SK-N-SH treated with all-trans-retinoic acid at 6 μM for 48 hours (cell line): ENCODE measurements at regions not wholly inside any gene's neighbourhood (a gene's known extent, or its start where the extent isn't known, plus 50 kb on each side); places are given as distances from the start of the nearest gene placed in this dataset.

Source experiments
- ATAC-seq: fragments of 200-7000 bp; cut with Tn5 transposase; 3 replicates; pipeline ENCODE4 v1.9.1; 2020; ENCODE audit warnings: mild to moderate bottlenecking, moderate library complexity
- ARNTL ChIP-seq: fragments of 450-650 bp; formaldehyde crosslinking; IDR thresholded peaks from 2 replicates; pipeline ENCODE4 v1.5.0; 2020; ENCODE audit warnings: low read depth, mild to moderate bottlenecking, moderate library complexity, borderline replicate concordance
- BACH2 ChIP-seq: fragments of 250-450 bp; sonication (Bioruptor Pico); IDR thresholded peaks from 2 replicates; pipeline ENCODE4 v1.9.0; 2021; ENCODE audit warnings: mild to moderate bottlenecking, borderline replicate concordance
- CREB5 ChIP-seq: fragments of 250-450 bp; sonication (Bioruptor Pico); IDR thresholded peaks from 2 replicates; pipeline ENCODE4 v1.5.1; 2020; ENCODE audit warnings: low read depth, mild to moderate bottlenecking, moderate library complexity
- CSDC2 ChIP-seq: fragments of 250-450 bp; sonication (Bioruptor Pico); IDR thresholded peaks from 2 replicates; pipeline ENCODE4 v1.5.0; 2020; ENCODE audit warnings: mild to moderate bottlenecking, moderate library complexity
- ESRRG ChIP-seq: fragments of 250-450 bp; sonication (Bioruptor Pico); IDR thresholded peaks from 2 replicates; pipeline ENCODE4 v1.6.1; 2021; ENCODE audit warnings: mild to moderate bottlenecking
- GLIS3 ChIP-seq: fragments of 250-450 bp; sonication (Bioruptor Pico); IDR thresholded peaks from 2 replicates; pipeline ENCODE4 v1.5.0; 2020; ENCODE audit warnings: mild to moderate bottlenecking, moderate library complexity
- ISL1 ChIP-seq: fragments of 250-450 bp; sonication (Bioruptor Pico); IDR thresholded peaks from 2 replicates; pipeline ENCODE4 v2.1.2; 2022; ENCODE audit warnings: mild to moderate bottlenecking, moderate library complexity
- OSR1 ChIP-seq: fragments of 250-450 bp; sonication (Bioruptor Pico); IDR thresholded peaks from 2 replicates; pipeline ENCODE4 v1.8.0; 2022; ENCODE audit warnings: moderate library complexity, mild to moderate bottlenecking, inconsistent platforms
- PATZ1 ChIP-seq: fragments of 250-450 bp; sonication (Bioruptor Pico); IDR thresholded peaks from 2 replicates; pipeline ENCODE4 v1.8.0; 2020; ENCODE audit warnings: mild to moderate bottlenecking, moderate library complexity, borderline replicate concordance
- POU6F1 ChIP-seq: fragments of 250-450 bp; sonication (Bioruptor Pico); IDR thresholded peaks from 2 replicates; pipeline ENCODE4 v1.8.0; 2021; ENCODE audit warnings: low read depth, mild to moderate bottlenecking, moderate library complexity, borderline replicate concordance
- PPARA ChIP-seq: fragments of 250-450 bp; sonication (Bioruptor Pico); IDR thresholded peaks from 2 replicates; pipeline ENCODE4 v1.5.0; 2020; ENCODE audit warnings: mild to moderate bottlenecking, borderline replicate concordance
- RARB ChIP-seq: fragments of 250-450 bp; sonication (Bioruptor Pico); IDR thresholded peaks from 2 replicates; pipeline ENCODE4 v1.8.0; 2021; ENCODE audit warnings: mild to moderate bottlenecking, moderate library complexity
- SNAI2 ChIP-seq: fragments of 250-450 bp; sonication (Bioruptor Pico); IDR thresholded peaks from 2 replicates; pipeline ENCODE4 v1.5.0; 2020; ENCODE audit warnings: mild to moderate bottlenecking, moderate library complexity
- TCF4 ChIP-seq: fragments of 250-450 bp; sonication (Bioruptor Pico); IDR thresholded peaks from 2 replicates; pipeline ENCODE4 v1.8.0; 2021; ENCODE audit warnings: mild to moderate bottlenecking, moderate library complexity, borderline replicate concordance
- TOX ChIP-seq: fragments of 250-450 bp; sonication (Bioruptor Pico); IDR thresholded peaks from 2 replicates; pipeline ENCODE4 v1.8.0; 2021; ENCODE audit warnings: mild to moderate bottlenecking, moderate library complexity, borderline replicate concordance
- TSHZ2 ChIP-seq: fragments of 250-450 bp; sonication (Bioruptor Pico); IDR thresholded peaks from 2 replicates; pipeline ENCODE4 v1.5.0; 2020; ENCODE audit warnings: mild to moderate bottlenecking, moderate library complexity
- ZC3H10 ChIP-seq: fragments of 250-450 bp; sonication (Bioruptor Pico); IDR thresholded peaks from 2 replicates; pipeline ENCODE4 v1.5.1; 2021; ENCODE audit warnings: mild to moderate bottlenecking, moderate library complexity
- ZFP3 ChIP-seq: fragments of 250-450 bp; sonication (Bioruptor Pico); IDR thresholded peaks from 2 replicates; pipeline ENCODE4 v1.5.0; 2020; ENCODE audit warnings: mild to moderate bottlenecking, moderate library complexity
- ZNF565 ChIP-seq: fragments of 450-650 bp; formaldehyde crosslinking; conservative IDR thresholded peaks from 2 replicates; pipeline ENCODE4 v1.5.0; 2020; ENCODE audit warnings: low read depth, mild to moderate bottlenecking, moderate library complexity
- ZNF70 ChIP-seq: fragments of 450-650 bp; formaldehyde crosslinking; IDR thresholded peaks from 2 replicates; pipeline ENCODE4 v1.5.0; 2020; ENCODE audit warnings: mild to moderate bottlenecking, moderate library complexity
- ZNF8 ChIP-seq: fragments of 450-650 bp; formaldehyde crosslinking; IDR thresholded peaks from 2 replicates; pipeline ENCODE4 v1.5.0; 2020; ENCODE audit warnings: mild to moderate bottlenecking, moderate library complexity
- TF ChIP-seq, protein P1 (sequence below): fragments of 250-450 bp; sonication (Bioruptor Pico); IDR thresholded peaks from 2 replicates; pipeline ENCODE4 v1.5.1; 2021; ENCODE audit warnings: mild to moderate bottlenecking, moderate library complexity

- TF ChIP-seq RARB (CRISPR knock-in tag) = no peak
- no peak for TF ChIP-seq ZC3H10 (CRISPR knock-in tag)
- TF ChIP-seq ZNF8 (CRISPR knock-in tag) = no peak
- no peak for TF ChIP-seq BACH2
- no peak for TF ChIP-seq CREB5 (CRISPR knock-in tag)
- no peak for TF ChIP-seq ZNF70 (CRISPR knock-in tag)
- TF ChIP-seq TOX (CRISPR knock-in tag) = no peak
- no peak for TF ChIP-seq ZFP3 (CRISPR knock-in tag)
- no peak for TF ChIP-seq SNAI2
- no peak for TF ChIP-seq GLIS3
- no peak for TF ChIP-seq TSHZ2
- TF ChIP-seq TCF4 (CRISPR knock-in tag) = no peak
- TF ChIP-seq, protein P1, sequence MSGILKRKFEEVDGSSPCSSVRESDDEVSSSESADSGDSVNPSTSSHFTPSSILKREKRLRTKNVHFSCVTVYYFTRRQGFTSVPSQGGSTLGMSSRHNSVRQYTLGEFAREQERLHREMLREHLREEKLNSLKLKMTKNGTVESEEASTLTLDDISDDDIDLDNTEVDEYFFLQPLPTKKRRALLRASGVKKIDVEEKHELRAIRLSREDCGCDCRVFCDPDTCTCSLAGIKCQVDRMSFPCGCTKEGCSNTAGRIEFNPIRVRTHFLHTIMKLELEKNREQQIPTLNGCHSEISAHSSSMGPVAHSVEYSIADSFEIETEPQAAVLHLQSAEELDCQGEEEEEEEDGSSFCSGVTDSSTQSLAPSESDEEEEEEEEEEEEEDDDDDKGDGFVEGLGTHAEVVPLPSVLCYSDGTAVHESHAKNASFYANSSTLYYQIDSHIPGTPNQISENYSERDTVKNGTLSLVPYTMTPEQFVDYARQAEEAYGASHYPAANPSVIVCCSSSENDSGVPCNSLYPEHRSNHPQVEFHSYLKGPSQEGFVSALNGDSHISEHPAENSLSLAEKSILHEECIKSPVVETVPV (CRISPR knock-in tag) = no peak
- TF ChIP-seq CSDC2 (CRISPR knock-in tag) = no peak
- no peak for TF ChIP-seq PPARA (CRISPR knock-in tag)
These were observed 188.2 kb downstream of the FNDC1 start for GRCh38 chr6:159357211-159357915.

GRCh38 chr6:159353193-159353592, 184.0 kb downstream of the FNDC1 start:
- TF ChIP-seq RARB (CRISPR knock-in tag) (no peak), ZNF565 (no peak), OSR1 (CRISPR knock-in tag) (no peak), TSHZ2 (no peak), ZC3H10 (CRISPR knock-in tag) (no peak), ZFP3 (CRISPR knock-in tag) (no peak), ZNF8 (CRISPR knock-in tag) (no peak), CREB5 (CRISPR knock-in tag) (no peak), ARNTL (CRISPR knock-in tag) (no peak), BACH2 (no peak), ZNF70 (CRISPR knock-in tag) (no peak), ESRRG (no peak), PATZ1 (no peak), CSDC2 (CRISPR knock-in tag) (no peak), ISL1 (CRISPR knock-in tag) (no peak), POU6F1 (CRISPR knock-in tag) (no peak), TCF4 (CRISPR knock-in tag) (no peak), PPARA (CRISPR knock-in tag) (no peak)
- TF ChIP-seq, protein P1 (CRISPR knock-in tag) = no peak
- TF ChIP-seq, all 23 proteins: peak for 0
- ATAC-seq = no peak

More at GRCh38 chr6:159357211-159357915, 188.2 kb downstream of the FNDC1 start:
- no peak for ATAC-seq
